GM19438 (cell line): ENCODE measurements at regions not wholly inside any gene's neighbourhood (a gene's known extent, or its start where the extent isn't known, plus 50 kb on each side); places are given as distances from the start of the nearest gene placed in this dataset.

ENCODE experiments used
- ATAC-seq: cut with Tn5 transposase; IDR thresholded peaks from one replicate; pipeline ENCODE4 v1.9.1; 2021; ENCODE audit warnings: low read depth; ENCODE audit not compliant: unreplicated experiment

DNA sequence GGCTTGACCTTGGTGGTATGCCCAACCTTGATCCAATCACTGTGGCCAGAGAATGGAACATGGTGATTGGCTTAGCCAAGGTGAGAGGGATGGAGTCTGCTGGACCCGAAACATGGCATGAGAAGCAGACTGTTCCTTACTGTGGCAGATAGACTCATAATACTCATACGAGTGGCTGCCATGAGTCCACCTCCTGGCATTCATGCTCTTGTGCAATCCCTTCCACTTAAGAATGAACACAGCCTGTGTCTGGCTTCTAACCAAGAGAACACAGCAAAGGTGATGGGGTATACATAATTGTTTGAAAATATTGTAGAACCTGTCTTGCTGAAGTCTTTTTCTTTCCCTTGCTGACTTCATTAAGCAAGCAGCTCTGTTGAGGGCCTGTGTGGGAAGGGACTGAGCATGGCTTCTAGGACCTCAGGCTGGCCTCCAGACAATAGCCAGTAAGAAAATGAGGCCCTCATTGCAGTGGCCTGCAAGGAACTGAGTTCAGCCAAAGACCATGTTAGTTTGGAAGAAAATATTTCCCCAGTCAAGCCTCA, 85.9 kb downstream of the ZNF281 start:
- ATAC-seq = no peak

DNA sequence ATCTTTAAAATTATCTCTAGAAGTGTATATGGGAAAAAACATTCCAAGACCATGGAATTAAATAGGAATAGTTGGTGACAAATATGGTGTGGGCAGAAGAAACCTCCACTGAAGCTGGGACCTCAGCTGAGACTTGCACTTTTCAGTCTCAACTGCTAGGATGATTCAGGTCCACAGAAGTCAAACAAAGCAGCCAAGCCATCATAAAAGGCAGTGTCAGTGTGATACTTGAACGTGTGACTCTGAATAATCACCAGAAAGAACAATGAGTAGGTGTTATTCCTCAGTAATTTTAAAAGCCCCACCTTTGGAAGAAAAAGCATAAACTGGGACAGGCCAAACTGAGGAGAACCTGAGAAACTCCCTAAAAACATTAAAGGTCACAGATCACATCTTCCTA, 90.7 kb downstream of the ZNF281 start:
- ATAC-seq = no peak

DNA sequence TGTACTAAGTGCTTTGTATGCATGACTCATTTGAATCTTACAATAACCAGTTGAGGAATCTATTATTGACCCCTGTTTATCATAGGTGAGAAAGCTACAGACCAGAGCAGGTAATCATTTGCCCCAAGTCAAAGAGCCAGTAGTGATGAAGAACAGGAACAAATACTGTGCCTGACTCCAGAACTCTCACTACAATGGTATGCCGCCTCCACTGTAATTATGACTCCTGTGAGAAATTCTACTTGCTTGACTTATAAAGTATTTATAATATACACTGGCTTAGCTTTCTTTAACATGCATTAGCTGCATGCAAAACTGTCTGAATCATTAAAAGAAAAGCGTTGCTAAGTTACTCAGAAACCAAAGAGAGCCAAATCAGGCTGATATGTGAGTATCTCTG, 92.6 kb downstream of the ZNF281 start:
- ATAC-seq = no peak

DNA sequence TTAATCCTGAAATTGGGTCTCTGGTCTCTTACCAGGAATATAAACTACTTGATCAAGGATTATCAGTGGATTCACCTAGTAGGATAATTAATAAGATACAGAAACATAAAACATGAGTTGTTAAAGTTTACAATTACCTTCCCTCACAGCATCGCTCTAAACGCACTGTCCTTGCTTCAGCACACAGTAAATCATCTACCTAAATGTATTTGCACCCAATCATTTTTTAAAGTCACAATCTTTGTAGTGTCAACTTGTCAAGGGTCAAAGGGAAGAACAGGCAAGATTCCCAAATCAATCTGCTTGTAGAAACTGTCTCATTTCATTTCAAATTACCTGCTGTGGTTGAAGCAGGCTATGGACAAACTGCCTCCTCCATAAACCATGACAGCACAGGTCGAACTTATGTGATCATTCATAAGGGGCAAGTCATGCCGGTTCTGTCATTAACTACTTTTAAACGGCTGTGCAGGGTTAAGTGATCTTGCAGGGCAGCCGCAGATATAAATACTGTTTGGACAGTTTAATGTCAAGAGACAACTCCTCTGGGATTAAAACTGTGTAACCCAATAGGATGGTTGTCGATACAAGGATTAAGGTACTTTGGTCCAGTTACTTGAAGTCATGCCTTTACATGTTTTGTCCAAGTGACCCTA, 93.6 kb downstream of the ZNF281 start:
- no peak for ATAC-seq

DNA sequence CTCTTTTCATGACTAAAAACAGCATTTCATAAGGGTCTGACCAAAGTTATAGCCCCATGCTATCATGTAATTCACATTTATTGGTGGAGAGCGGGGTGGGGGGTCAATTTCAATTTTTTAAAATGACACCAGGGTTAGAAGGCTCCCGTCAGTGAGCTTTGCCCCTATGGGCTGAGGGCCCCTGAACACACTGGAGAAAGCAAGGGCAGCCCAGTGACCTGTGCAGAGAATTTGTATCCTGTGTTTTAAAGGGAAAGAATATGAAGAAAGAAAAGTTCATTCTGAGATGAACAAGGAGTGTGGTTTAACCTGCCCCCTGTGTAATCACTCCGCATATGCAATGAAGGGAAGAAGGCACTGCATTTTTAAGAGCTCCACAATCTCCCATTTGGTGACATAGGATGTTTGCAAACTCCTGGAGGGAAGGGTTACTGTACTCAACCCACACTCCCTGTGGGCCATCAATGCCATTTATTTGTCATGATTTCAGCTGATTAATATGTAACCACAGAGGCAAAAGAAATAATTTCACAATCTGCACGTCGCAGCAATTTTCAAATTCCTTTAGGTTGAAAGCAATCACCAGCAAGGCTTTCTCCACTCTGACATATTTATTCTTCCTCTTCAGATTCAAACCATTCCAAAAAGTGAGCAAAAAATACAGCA, 95.6 kb downstream of the ZNF281 start:
- ATAC-seq = no peak

DNA sequence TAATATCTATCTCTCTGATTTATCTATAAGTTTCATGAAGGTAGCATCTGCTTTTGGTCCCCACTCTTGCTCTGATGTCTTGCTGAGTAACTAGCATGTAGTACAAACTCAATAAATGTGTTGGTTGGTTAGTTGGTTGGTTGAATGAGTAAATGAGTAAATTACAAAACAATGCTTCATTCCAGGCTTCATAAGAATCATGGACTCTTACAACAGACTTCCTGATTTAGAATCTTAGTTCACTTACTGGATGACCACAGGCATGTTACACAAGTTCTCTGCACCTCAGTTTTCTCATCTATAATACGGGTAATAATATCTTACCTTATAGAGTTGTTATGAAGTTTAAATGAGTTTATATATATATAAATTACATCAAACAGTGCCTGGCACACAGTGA, 98.6 kb downstream of the ZNF281 start:
- no peak for ATAC-seq

DNA sequence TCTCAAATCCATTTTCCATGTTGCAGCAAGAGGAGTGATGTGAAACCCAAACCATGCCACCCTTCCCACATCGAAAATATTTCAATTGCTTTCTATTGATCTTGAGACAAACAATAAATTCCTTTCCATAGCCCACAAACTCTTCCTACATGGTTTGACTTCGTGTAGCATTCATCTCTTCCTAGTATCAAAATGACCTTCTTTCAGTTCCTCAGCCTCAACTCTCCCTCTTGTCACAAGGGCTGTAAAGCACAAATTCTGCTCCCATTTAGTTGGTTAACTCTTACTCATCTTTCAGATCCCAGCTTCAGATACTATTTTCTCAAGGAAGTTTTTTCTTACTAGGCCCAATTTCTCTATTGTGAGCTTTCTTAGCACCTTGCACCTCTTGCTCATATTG, 99.0 kb downstream of the ZNF281 start:
- ATAC-seq = no peak

DNA sequence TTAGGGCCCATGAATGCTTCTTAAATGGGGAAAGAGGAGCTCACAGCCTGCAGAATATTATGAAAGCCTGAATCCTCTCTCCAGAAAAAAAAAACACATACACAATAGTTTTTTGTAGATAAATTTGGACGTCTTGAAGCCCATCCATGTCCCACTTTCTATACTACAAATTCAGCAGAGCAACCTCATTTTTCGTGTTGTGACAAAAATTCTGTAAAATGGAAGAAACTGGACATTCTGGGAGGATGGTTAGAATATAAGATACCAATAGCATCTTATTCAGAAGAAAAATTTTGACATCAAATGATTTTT, 102.1 kb downstream of the ZNF281 start:
- no peak for ATAC-seq

DNA sequence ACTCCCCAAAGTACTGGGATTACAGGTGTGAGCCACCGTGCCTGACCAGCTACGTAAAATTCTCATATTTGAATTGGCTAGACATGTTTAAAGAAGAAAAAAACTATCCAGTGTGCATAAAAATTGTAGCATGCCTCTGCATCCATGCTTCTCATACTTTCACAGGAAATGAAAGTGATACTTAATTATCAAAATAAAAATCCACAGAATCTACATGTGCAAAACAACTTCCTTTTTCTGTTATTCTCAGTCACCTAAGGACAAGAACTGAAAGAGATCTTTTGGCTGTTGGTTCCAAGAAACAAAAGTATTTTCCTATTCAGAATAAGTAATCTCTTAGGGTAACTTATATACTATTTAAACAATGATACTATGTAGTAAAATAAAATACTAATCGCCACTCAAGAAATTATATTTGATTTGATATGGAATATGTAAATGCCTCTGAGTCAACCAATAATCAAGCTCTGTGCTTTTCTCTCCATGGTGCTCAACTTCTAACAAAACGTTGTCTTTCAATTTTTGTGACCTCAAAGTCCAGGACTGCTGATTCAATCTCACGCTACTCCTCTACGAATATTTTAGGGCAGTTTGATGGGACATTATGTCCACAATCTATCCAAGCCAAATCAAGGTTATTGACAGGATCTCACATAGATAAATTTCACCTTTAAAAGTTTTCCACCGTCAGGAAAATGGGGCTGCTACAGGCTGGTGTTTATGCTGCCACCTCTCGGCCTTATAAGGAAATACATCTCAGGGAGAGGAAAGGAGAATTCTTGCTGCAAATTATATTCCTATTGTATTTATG, 102.7 kb downstream of the ZNF281 start:
- ATAC-seq = peak; percentile 48

DNA sequence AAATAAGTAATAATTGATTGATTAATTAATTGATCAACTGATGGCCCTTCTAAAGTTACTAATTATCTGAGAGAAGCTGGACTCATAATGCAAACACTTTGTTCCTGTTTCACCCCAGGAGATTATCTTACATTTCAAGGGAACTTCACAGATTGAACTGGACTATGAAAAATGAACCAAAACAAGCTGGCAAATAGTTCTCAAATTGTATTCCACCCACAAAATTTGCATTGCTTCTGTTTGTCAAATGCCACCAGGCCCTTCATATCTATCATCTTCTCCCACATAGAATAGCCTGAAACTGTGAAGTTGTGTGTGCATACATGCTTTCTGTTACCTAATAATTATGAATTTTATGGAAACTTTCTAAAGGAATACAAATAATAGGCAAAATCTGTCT, 104.0 kb downstream of the ZNF281 start:
- no peak for ATAC-seq

DNA sequence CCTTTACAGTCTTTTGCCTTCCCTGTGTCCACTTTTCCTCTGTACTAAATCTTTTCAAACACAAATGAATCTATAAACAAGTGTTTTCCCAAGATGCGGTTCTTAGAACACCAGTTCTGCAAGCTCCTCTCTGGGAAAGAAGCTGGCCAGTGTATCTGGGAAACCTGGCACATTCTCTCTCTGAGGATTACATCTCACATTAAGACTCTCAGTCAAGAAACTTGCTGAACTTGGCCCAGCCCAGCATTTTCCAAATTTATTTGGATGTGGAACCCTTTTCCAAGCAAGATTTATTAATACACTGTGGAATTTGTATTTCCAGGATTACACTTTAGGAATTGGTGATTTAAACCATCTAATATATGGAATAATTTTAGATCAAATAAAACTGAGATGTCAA, 105.7 kb downstream of the ZNF281 start:
- no peak for ATAC-seq

DNA sequence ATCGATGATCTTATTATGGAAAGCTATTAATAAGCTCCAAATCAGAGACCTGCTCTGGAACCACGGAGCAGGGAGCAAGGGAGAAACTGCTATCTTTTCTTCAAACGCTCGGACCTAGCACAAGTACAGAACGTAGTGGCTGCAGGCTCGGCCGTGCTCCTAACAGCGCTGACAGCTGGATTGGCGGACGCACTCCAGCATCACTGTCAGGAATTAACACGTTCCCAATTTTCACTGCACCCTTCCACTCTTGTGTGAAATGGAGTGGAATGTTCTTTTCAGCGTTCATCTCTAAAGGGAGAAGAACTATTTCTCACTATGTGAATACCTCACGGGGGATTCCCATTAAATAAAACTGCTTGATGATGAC, 106.9 kb downstream of the ZNF281 start:
- ATAC-seq = no peak

DNA sequence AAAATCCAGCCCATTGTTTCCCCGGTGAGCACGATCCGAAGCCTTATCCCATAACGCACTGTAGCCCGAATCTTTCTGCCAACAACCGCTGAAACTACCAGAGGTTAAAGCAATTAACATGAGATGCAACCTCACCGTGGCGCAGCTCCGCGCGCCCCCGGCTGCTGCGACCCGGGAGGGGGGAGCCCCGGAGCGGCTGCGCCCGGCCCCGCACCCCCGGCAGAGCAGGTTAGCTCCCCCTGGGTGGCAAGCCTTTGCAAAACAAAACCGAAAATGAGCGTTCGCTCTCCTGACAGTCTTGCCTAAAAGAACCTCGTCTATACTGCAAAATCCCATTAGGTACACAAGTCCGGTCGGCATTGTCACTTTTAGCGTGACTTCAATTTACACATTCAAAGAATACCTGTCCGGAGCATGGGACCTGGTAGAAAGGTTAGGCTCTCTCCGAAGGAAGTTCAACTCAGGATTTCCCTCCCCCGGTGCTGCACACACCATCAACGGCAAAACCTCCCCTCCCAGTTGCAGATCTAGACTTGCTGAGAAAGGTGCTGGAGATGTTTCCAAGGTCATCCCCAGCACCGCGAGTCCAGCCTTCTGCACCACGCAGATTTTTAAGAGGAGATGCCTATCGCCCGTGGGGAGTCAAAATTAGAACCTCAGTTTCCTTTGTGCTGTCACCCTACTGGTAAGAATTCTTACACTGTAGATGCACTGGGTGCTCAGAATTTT, 107.5 kb downstream of the ZNF281 start:
- ATAC-seq = peak; percentile 60

DNA sequence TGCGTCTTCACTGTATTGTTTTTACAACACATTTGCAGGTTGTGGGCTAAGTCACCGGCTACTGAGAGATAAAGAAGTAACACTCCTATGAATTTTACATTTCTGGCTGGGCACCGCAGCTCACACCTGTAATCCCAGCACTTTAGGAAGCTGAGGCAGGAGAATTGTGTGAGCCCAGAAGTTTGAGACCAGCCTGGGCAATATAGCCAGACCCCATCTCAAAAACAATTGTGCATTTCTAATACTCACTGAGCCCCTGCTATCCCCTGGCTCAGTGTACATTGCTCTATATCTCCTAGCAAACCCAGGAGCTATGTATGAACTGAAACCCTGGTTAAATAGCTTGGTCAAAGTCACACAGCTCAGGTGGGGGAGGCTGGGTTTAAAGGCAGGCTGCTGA, 108.7 kb downstream of the ZNF281 start:
- ATAC-seq = no peak

DNA sequence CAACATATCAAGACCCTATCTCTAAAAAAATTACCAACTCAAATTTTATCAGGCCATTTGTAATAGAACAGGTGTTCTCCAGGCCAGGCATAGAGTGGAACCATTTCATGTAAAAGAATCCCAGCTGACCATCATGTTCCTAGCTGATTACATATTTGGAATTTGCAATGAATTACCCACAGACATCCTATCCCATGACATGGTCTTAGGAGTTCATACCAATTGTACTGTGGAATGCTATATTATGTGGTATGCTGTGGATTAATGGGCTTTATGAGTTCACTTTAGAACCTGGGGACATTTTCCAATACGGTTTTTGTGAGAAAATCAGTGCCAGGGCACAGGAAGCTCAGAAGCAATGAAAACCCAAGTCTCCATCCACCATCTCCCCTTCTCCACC, 110.3 kb downstream of the ZNF281 start:
- no peak for ATAC-seq

DNA sequence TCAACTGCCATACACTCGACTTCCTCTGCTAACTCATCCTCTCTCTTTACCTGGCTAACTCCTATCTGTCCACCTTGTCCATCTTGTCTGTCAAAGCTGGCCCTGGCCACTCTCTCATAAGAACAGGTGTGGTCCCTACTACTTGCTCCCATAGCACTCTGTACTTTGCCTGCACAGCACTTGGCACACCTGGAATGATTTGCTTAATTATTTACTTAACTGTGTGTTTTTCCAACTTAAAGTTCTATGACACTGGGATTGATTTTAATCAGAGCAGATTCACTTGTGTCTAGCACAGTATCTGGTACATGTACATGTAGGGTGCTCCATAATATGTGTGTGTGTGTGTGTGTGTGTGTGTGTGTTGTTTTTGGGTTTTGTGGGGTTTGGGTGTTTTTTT, 111.6 kb downstream of the ZNF281 start:
- ATAC-seq = no peak

DNA sequence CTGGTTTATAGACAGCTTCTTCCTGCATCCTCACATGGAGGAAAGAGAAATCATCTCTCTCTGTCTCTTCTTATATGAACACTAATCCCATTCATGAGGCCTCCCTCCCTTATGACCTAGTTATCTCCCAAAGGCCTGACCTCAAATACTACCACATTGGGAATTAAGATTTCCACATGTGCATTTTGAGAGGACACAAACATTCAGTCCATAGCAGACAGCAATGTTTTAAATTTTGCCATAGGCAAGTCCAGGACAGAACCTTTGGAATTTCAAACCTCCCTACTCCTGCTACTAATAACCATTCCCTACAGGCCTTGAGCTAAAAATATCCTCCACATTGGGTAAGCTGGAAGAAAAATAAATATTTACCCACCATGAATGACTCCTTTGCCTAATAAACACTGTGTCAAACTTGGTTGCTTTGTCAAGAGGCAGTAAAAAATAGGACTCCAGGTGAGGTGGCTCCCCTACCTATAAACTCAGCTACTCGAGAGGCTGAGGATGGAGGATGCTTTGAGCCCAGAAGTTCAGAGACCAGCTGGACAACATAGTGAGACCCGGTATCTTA, 113.7 kb downstream of the ZNF281 start:
- no peak for ATAC-seq

DNA sequence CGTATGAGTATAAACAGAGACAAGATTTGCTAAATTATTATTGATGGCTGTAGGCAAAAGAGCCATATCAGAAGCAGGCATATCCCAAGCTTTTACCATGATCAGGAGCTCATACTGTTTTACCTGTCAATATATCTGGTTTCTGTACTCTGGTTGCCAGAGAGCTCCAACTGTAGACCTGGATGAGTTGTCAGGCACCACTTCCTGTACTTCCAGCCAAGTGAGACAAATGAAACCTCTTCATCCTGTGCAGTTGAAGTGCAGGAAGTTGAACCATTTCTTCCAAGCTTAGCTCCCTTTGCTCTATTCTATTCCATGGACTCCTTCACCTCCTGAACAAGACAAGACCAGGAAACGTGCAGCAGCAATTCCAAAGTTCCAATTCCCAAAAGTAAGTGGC, 115.6 kb downstream of the ZNF281 start:
- ATAC-seq = no peak

DNA sequence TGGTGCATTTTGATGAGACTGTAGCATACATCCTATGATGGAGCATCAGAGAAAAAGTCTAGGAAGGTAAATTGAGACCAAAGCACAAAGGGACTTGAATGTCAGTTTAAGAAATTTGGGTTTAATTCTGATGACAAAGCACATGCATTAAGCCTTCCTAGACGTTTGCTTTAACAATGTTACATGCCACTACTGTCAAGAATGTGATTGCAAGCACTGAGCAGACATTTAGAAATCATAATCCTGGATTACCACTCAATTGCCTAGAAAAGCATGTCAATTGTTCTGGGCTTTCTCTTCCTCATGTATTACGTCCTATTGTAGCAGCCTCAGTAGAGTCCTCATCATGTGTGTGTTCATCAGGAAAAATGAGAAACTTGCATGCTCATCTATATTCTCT, 117.1 kb downstream of the ZNF281 start:
- ATAC-seq = no peak

DNA sequence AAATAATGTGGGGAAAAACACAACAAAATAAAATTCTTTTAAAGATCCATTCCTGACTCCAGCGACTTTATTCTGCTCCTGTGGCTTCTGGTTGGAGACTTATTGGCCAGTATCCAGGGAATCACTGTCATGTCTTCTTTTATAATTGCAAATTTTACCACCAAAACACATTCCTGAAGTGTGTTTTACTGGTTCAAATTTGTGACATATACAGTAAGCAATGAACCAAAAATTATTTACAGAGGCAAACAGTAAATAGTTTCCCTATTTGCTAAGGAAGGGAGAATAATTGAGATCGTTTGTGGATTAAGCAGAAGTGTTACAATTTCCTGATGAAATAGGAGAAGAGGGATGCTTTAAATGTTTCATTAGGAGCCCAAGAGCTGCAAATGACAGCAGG, 118.7 kb downstream of the ZNF281 start:
- ATAC-seq = no peak
